SK-N-SH (cell line): ENCODE measurements at regions not wholly inside any gene's neighbourhood (a gene's known extent, or its start where the extent isn't known, plus 50 kb on each side); places are given as distances from the start of the nearest gene placed in this dataset.

Source experiments
- CTCF ChIA-PET: fragments of 300-600, 350-600 bp; formaldehyde crosslinking; extraction: SDS; loops from one replicate; lab custom pipeline; 2021; lab: Yijun Ruan, JAX
- POLR2A ChIA-PET: fragments of 350-600 bp; sonication (Branson Sonifier 250); formaldehyde crosslinking; extraction: SDS; loops from one replicate; lab custom pipeline; 2020; ENCODE audit warnings: antibody characterized with exemption, inconsistent platforms; lab: Yijun Ruan, JAX
- DNase-seq: peaks from one replicate; pipeline ENCODE4 v3.0.0; 2012
- H2AFZ ChIP-seq: fragments of 200-600 bp; sonication (generic); 2 replicates; pipeline ENCODE4 v1.8.1; 2016; ENCODE audit warnings: antibody characterized with exemption, mild to moderate bottlenecking, low read depth
- H3F3A ChIP-seq: fragments of 200-600 bp; sonication (generic); replicated peaks from 2 replicates; pipeline ENCODE3; 2016; ENCODE audit warnings: antibody characterized with exemption, mild to moderate bottlenecking; ENCODE audit not compliant: insufficient read depth
- H3K27ac ChIP-seq, 2 experiments: fragments of 200-500 bp in 1 of 2; fragments of 200-600 bp in 1 of 2; sonication (Bioruptor generic) in 1 of 2; sonication (generic), shearing (Covaris generic) in 1 of 2; 2 replicates each; pipeline versions ENCODE4 v1.5.1 to v1.6.1; 2014 to 2016; ENCODE audit warnings: low read depth in 2 of 2, inconsistent platforms in 1 of 2, low read length in 1 of 2, mild to moderate bottlenecking in 1 of 2, mixed read lengths in 1 of 2
- H3K27me3 ChIP-seq: fragments of 200-600 bp; sonication (generic), shearing (Covaris generic); 2 replicates; pipeline ENCODE4 v1.6.1; 2016; ENCODE audit warnings: mixed run types; ENCODE audit not compliant: insufficient read depth
- H3K36me3 ChIP-seq, 2 experiments: fragments of 200-500 bp in 1 of 2; fragments of 200-600 bp in 1 of 2; sonication (Bioruptor generic) in 1 of 2; sonication (generic) in 1 of 2; replicated peaks in 1 of 2; 2 replicates each; pipeline versions ENCODE3 to v1.5.1; 2014 to 2016; ENCODE audit warnings: low read length in 1 of 2, mild to moderate bottlenecking in 1 of 2; ENCODE audit not compliant: insufficient read depth in 2 of 2, control insufficient read depth in 1 of 2
- H3K4me1 ChIP-seq, 2 experiments: fragments of 200-500 bp in 1 of 2; fragments of 200-600 bp in 1 of 2; sonication (Bioruptor generic) in 1 of 2; sonication (generic), shearing (Covaris generic) in 1 of 2; 2 replicates each; pipeline versions ENCODE4 v1.5.1 to v1.6.1; 2014 to 2016; ENCODE audit warnings: low read depth in 1 of 2, low read length in 1 of 2, mixed run types in 1 of 2; ENCODE audit not compliant: insufficient read depth in 2 of 2, control insufficient read depth in 1 of 2
- H3K4me2 ChIP-seq: fragments of 200-600 bp; sonication (generic), shearing (Covaris generic); 2 replicates; pipeline ENCODE4 v1.6.1; 2017; ENCODE audit warnings: mixed run types
- H3K4me3 ChIP-seq, 2 experiments: fragments of 200-500 bp in 1 of 2; fragments of 200-600 bp in 1 of 2; sonication (Bioruptor generic) in 1 of 2; sonication (generic), shearing (Covaris generic) in 1 of 2; 2 replicates each; pipeline versions ENCODE4 v1.5.1 to v1.8.1; 2014 to 2016; ENCODE audit warnings: low read depth in 2 of 2, inconsistent platforms in 1 of 2, low read length in 1 of 2, mild to moderate bottlenecking in 1 of 2, mixed read lengths in 1 of 2, moderate library complexity in 1 of 2
- H3K79me2 ChIP-seq: fragments of 200-600 bp; sonication (generic); 2 replicates; pipeline ENCODE4 v1.8.1; 2017; ENCODE audit warnings: mild to moderate bottlenecking; ENCODE audit not compliant: insufficient read depth
- H3K9ac ChIP-seq: fragments of 200-600 bp; sonication (generic); 2 replicates; pipeline ENCODE4 v1.6.1; 2017; ENCODE audit warnings: mixed run types
- H3K9me2 ChIP-seq: fragments of 200-600 bp; sonication (generic); 2 replicates; pipeline ENCODE4 v1.6.1; 2017; ENCODE audit warnings: mixed run types
- H3K9me3 ChIP-seq: fragments of 200-600 bp; sonication (generic); 2 replicates; pipeline ENCODE4 v1.6.1; 2017; ENCODE audit warnings: mixed run types, mild to moderate bottlenecking, moderate library complexity
- H4K20me1 ChIP-seq: fragments of 200-600 bp; sonication (generic); 2 replicates; pipeline ENCODE4 v1.6.1; 2017; ENCODE audit warnings: mild to moderate bottlenecking, mixed run types; ENCODE audit not compliant: insufficient read depth
- CTCF ChIP-seq: fragments of 200-600 bp; sonication (generic); IDR thresholded peaks from 2 replicates; pipeline ENCODE4 v1.6.1; 2017; ENCODE audit warnings: antibody characterized with exemption, mild to moderate bottlenecking, moderate library complexity
- ELF1 ChIP-seq: IDR thresholded peaks from 2 replicates; pipeline ENCODE4 v1.4.0; 2012
- GATA2 ChIP-seq: sonication (generic); formaldehyde crosslinking; IDR thresholded peaks from 2 replicates; pipeline ENCODE4 v1.5.0; 2020; ENCODE audit warnings: mild to moderate bottlenecking, missing genetic modification reagents
- MEF2A ChIP-seq: IDR thresholded peaks from 2 replicates; pipeline ENCODE4 v1.4.0; 2012; ENCODE audit warnings: low read depth, borderline replicate concordance
- MXI1 ChIP-seq: IDR thresholded peaks from 2 replicates; pipeline ENCODE4 v1.6.1; 2012; ENCODE audit warnings: mild to moderate bottlenecking, low read depth, low read length, improper control_type of control experiment
- NFIC ChIP-seq: IDR thresholded peaks from 2 replicates; pipeline ENCODE4 v1.4.0; 2012; ENCODE audit warnings: borderline replicate concordance
- POLR2AphosphoS5 ChIP-seq: IDR thresholded peaks from 2 replicates; pipeline ENCODE4 v1.6.1; 2012; ENCODE audit warnings: low read depth, low read length
- RAD21 ChIP-seq: IDR thresholded peaks from 2 replicates; pipeline ENCODE4 v1.6.1; 2012; ENCODE audit warnings: mild to moderate bottlenecking, low read length
- RCOR1 ChIP-seq: fragments of 150-350 bp; IDR thresholded peaks from 2 replicates; pipeline ENCODE4 v1.6.1; 2017; ENCODE audit warnings: antibody characterized with exemption, low read length
- SMC3 ChIP-seq: IDR thresholded peaks from 2 replicates; pipeline ENCODE4 v1.6.1; 2012; ENCODE audit warnings: low read depth, low read length, improper control_type of control experiment
- TAF1 ChIP-seq: IDR thresholded peaks from 2 replicates; pipeline ENCODE4 v1.6.1; 2012; ENCODE audit warnings: low read depth, mild to moderate bottlenecking, low read length, moderate library complexity, borderline replicate concordance
- USF2 ChIP-seq: fragments of 150-350 bp; IDR thresholded peaks from 2 replicates; pipeline ENCODE4 v1.6.1; 2017; ENCODE audit warnings: antibody characterized with exemption, low read length, low read depth, borderline replicate concordance
- ZBTB33 ChIP-seq: IDR thresholded peaks from 2 replicates; pipeline ENCODE4 v1.4.0; 2012; ENCODE audit warnings: low read depth, borderline replicate concordance
- WGBS: methylation state at CpG from one replicate; pipeline ENCODE4 v1.1.6; 2017; ENCODE audit warnings: low lambda C conversion rate; 5-methylcytosine and 5-hydroxymethylcytosine counted together

- POLR2A ChIA-PET = no interaction called here
- H3K36me3 ChIP-seq = no peaks in the 10 kb centered on the region
- no peaks in the 10 kb centered on the region for H3K79me2 ChIP-seq
- no peaks in the 10 kb centered on the region for H3K9me2 ChIP-seq
- TF ChIP-seq RAD21 = no peak
- TF ChIP-seq ZBTB33 = no peak
- TF ChIP-seq MXI1 = no peak
- no peak for TF ChIP-seq MEF2A
- no peak for TF ChIP-seq NFIC
- TF ChIP-seq, all 33 proteins: peak for 0
- H2AFZ ChIP-seq = no peak overlapping the region
- no peaks in the 10 kb centered on the region for H3K27me3 ChIP-seq
- no peaks in the 10 kb centered on the region for H3K9me3 ChIP-seq
- H3K4me1 ChIP-seq = peaks cover 0 to 13% of the 10 kb centered on the region in 2 experiments; a peak in 1 of 4 replicates
- no peak overlapping the region for H3K27ac ChIP-seq
- H3K4me2 ChIP-seq = no peak overlapping the region
- no peaks in the 10 kb centered on the region for H3F3A ChIP-seq
- no peak overlapping the region for H3K9ac ChIP-seq
- WGBS = 42% methylated on average over 3 of the region's 3 CpGs
- no peaks in the 10 kb centered on the region for H4K20me1 ChIP-seq
- no peak overlapping the region for H3K4me3 ChIP-seq
- DNase-seq = no peak
- CTCF ChIA-PET = interaction anchor here (1.6 kb wide), 1 partner anchor 8 kb away, joined by 6 read pairs; no protein-coding TSS in a partner anchor
These were observed 75.8 kb upstream of the TSHZ2 start for GRCh38 chr20:52896348-52896747.

- Histone ChIP-seq H3K4me3 (no peak overlapping the region), H3F3A (no peaks in the 10 kb centered on the region), H2AFZ (0 out of 2 replicates have a peak overlapping the region, but pooled peaks have one; percentile 22), H3K9me3 (no peaks in the 10 kb centered on the region), H3K9ac (no peak overlapping the region), H3K36me3 (no peaks in the 10 kb centered on the region), H3K9me2 (0 out of 2 replicates have a peak, but pooled peaks cover 2% of the 10 kb centered on the region), H3K27ac (no peak overlapping the region; a peak in 1 of 4 replicates), H3K4me2 (no peak overlapping the region), H3K4me1 (peaks cover 0 to 13% of the 10 kb centered on the region in 2 experiments; a peak in 1 of 4 replicates), H3K27me3 (no peaks in the 10 kb centered on the region), H4K20me1 (no peaks in the 10 kb centered on the region), H3K79me2 (no peaks in the 10 kb centered on the region)
- TF ChIP-seq RAD21 (peak; percentile 26; the same call in 1 of the 2 replicates), SMC3 (no peak), CTCF (no peak), RCOR1 (peak; percentile 36; the same call in 1 of the 2 replicates), GATA2 (CRISPR knock-in tag) (peak; percentile 63), ELF1 (no peak), USF2 (no peak), POLR2AphosphoS5 (no peak), TAF1 (no peak), ZBTB33 (no peak), MXI1 (no peak)
- POLR2A ChIA-PET = no interaction called here
- DNase-seq = no peak
- CTCF ChIA-PET = interaction anchor here (0.6 to 1.3 kb wide), 6 partner anchors 11 to 469 kb away, joined by 3 to 4 read pairs (median 3); no protein-coding TSS in a partner anchor
- WGBS = 14% methylated on average over 8 of the region's 8 CpGs
These were observed 76.5 kb upstream of the TSHZ2 start for GRCh38 chr20:52895701-52896100.
